Astrocyte (in vitro differentiated cells and primary cell): ENCODE measurements at regions not wholly inside any gene's neighbourhood (a gene's known extent, or its start where the extent isn't known, plus 50 kb on each side); places are given as distances from the start of the nearest gene placed in this dataset.
A peak's percentile ranks its signal among the peaks of the same experiment; 100 is the strongest.
"Not testable (repeated sequence)": the region's sequence is repeated elsewhere in the genome, so short reads cannot be mapped to it uniquely, and the experiment has no call there.

ENCODE experiments used
- DNase-seq: peaks from one replicate; pipeline ENCODE4 v3.0.0-alpha.2; 2010; ENCODE audit warnings: low read depth
- FAIRE-seq: peaks from 2 replicates; lab custom pipeline; 2011; peaks lifted over from hg19 to GRCh38; lab: Jason Lieb, UNC
- H2AFZ ChIP-seq: 2 replicates; pipeline ENCODE4 v1.6.0; 2012; ENCODE audit warnings: low read depth, low read length, inconsistent platforms
- H3K27ac ChIP-seq: 2 replicates; pipeline ENCODE4 v1.5.1; 2011; ENCODE audit warnings: low read depth, low read length, inconsistent platforms
- H3K27me3 ChIP-seq: 2 replicates; pipeline ENCODE4 v1.6.0; 2011; ENCODE audit warnings: low read length, inconsistent platforms; ENCODE audit not compliant: insufficient read depth
- H3K36me3 ChIP-seq: 2 replicates; pipeline ENCODE4 v1.5.1; 2011; ENCODE audit warnings: low read length, inconsistent platforms; ENCODE audit not compliant: insufficient read depth
- H3K4me1 ChIP-seq: 2 replicates; pipeline ENCODE4 v1.5.1; 2011; ENCODE audit warnings: low read length, inconsistent platforms; ENCODE audit not compliant: insufficient read depth
- H3K4me2 ChIP-seq: 2 replicates; pipeline ENCODE4 v1.6.0; 2012; ENCODE audit warnings: low read length, inconsistent platforms
- H3K4me3 ChIP-seq: 2 replicates; pipeline ENCODE4 v1.5.1; 2011; ENCODE audit warnings: low read depth, mild to moderate bottlenecking, low read length, inconsistent platforms; ENCODE audit not compliant: insufficient read depth
- H3K79me2 ChIP-seq: 2 replicates; pipeline ENCODE4 v1.6.0; 2012; ENCODE audit warnings: mild to moderate bottlenecking, low read length, inconsistent platforms; ENCODE audit not compliant: insufficient read depth
- H3K9ac ChIP-seq: 2 replicates; pipeline ENCODE4 v1.6.0; 2012; ENCODE audit warnings: mild to moderate bottlenecking, low read length, inconsistent platforms
- H3K9me3 ChIP-seq: 2 replicates; pipeline ENCODE4 v1.5.1; 2012; ENCODE audit warnings: low read depth, mild to moderate bottlenecking, low read length, inconsistent platforms; ENCODE audit not compliant: insufficient read depth
- H4K20me1 ChIP-seq: 2 replicates; pipeline ENCODE4 v1.6.0; 2012; ENCODE audit warnings: low read length, inconsistent platforms; ENCODE audit not compliant: insufficient read depth
- H3K27ac Mint-ChIP-seq: one replicate; pipeline ENCODE4 v1.8.0; 2021; ENCODE audit warnings: mild to moderate bottlenecking, mixed read lengths; ENCODE audit not compliant: unreplicated experiment
- H3K27me3 Mint-ChIP-seq: one replicate; pipeline ENCODE4 v1.8.0; 2021; ENCODE audit warnings: low read depth, mixed read lengths; ENCODE audit not compliant: unreplicated experiment
- H3K36me3 Mint-ChIP-seq: one replicate; pipeline ENCODE4 v1.8.0; 2021; ENCODE audit warnings: low read depth, mixed read lengths; ENCODE audit not compliant: unreplicated experiment
- H3K4me1 Mint-ChIP-seq: one replicate; pipeline ENCODE4 v1.8.0; 2021; ENCODE audit warnings: low read depth, mixed read lengths; ENCODE audit not compliant: unreplicated experiment
- H3K4me3 Mint-ChIP-seq: one replicate; pipeline ENCODE4 v1.8.0; 2021; ENCODE audit warnings: mild to moderate bottlenecking, moderate library complexity, mixed read lengths; ENCODE audit not compliant: unreplicated experiment
- H3K9me3 Mint-ChIP-seq: one replicate; pipeline ENCODE4 v1.8.0; 2021; ENCODE audit warnings: mild to moderate bottlenecking, mixed read lengths; ENCODE audit not compliant: unreplicated experiment
- EZH2 ChIP-seq: IDR thresholded peaks from 2 replicates; pipeline ENCODE4 v1.6.1; 2012; ENCODE audit warnings: mild to moderate bottlenecking, low read length, inconsistent platforms; ENCODE audit not compliant: insufficient read depth
- TF ChIP-seq, protein P1 (sequence below): IDR thresholded peaks from 2 replicates; pipeline ENCODE4 v1.5.1; 2011; ENCODE audit warnings: low read depth, mild to moderate bottlenecking, inconsistent platforms, low read length, moderate library complexity; ENCODE audit not compliant: insufficient read depth

- Mint-ChIP-seq H3K4me3 (no peak overlapping the region), H3K4me1 (peaks cover 38% of the 10 kb centered on the region), H3K36me3 (no peaks in the 10 kb centered on the region), H3K27me3 (no peaks in the 10 kb centered on the region), H3K9me3 (no peaks in the 10 kb centered on the region), H3K27ac (peak overlapping the region; percentile 16)
- Histone ChIP-seq H4K20me1 (no peaks in the 10 kb centered on the region), H3K27ac (no peak overlapping the region), H3K9ac (no peak overlapping the region), H3K4me1 (peaks cover 32% of the 10 kb centered on the region), H3K79me2 (no peaks in the 10 kb centered on the region), H2AFZ (no peak overlapping the region), H3K4me2 (no peak overlapping the region), H3K36me3 (no peaks in the 10 kb centered on the region), H3K27me3 (no peaks in the 10 kb centered on the region), H3K4me3 (no peak overlapping the region), H3K9me3 (no peaks in the 10 kb centered on the region)
- FAIRE-seq: no peak
- no peak for DNase-seq
- TF ChIP-seq, protein P1, sequence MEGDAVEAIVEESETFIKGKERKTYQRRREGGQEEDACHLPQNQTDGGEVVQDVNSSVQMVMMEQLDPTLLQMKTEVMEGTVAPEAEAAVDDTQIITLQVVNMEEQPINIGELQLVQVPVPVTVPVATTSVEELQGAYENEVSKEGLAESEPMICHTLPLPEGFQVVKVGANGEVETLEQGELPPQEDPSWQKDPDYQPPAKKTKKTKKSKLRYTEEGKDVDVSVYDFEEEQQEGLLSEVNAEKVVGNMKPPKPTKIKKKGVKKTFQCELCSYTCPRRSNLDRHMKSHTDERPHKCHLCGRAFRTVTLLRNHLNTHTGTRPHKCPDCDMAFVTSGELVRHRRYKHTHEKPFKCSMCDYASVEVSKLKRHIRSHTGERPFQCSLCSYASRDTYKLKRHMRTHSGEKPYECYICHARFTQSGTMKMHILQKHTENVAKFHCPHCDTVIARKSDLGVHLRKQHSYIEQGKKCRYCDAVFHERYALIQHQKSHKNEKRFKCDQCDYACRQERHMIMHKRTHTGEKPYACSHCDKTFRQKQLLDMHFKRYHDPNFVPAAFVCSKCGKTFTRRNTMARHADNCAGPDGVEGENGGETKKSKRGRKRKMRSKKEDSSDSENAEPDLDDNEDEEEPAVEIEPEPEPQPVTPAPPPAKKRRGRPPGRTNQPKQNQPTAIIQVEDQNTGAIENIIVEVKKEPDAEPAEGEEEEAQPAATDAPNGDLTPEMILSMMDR: no peak
- no peak for TF ChIP-seq EZH2
Observed at GRCh38 chr2:188789951-188790350, 184.2 kb upstream of the COL3A1 start.

DNA sequence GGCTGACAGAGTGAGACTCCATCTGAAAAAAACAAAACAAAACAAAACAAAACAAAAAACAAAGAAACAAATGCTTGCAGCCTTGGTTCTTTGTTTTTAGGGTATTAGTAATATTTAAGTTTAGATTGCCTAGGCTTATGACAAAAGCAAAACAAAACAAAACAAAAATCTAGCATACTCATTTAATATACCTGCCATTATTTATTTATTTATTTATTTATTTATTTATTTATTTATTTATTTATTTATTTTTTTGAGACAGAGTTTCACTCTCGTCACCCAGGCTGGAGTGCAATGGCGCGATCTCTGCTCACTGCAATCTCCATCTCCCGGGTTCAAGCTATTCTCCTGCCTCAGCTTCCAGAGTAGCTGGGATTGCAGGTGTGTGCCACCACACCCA is 179.7 kb upstream of the COL3A1 start:
- not testable (repeated sequence) for H3K4me1 Mint-ChIP-seq, H4K20me1 ChIP-seq, H3K4me3 ChIP-seq, H3K9me3 Mint-ChIP-seq, H3K36me3 ChIP-seq, H3K27ac ChIP-seq, H3K79me2 ChIP-seq, H3K27me3 ChIP-seq, H3K9ac ChIP-seq, H3K4me3 Mint-ChIP-seq, H3K27me3 Mint-ChIP-seq, DNase-seq, H3K36me3 Mint-ChIP-seq, FAIRE-seq, H3K9me3 ChIP-seq, H2AFZ ChIP-seq, H3K4me1 ChIP-seq, H3K4me2 ChIP-seq, H3K27ac Mint-ChIP-seq

- H2AFZ ChIP-seq: no peak overlapping the region
- no peaks in the 10 kb centered on the region for H3K4me1 Mint-ChIP-seq
Observed at GRCh38 chr2:188795762-188796161, 178.4 kb upstream of the COL3A1 start.

More at GRCh38 chr2:188795762-188796161, 178.4 kb upstream of the COL3A1 start:
- Mint-ChIP-seq H3K4me3 (no peak overlapping the region), H3K36me3 (no peaks in the 10 kb centered on the region), H3K27me3 (no peaks in the 10 kb centered on the region), H3K9me3 (peaks cover 3% of the 10 kb centered on the region), H3K27ac (no peak overlapping the region)
- no peaks in the 10 kb centered on the region for H4K20me1 ChIP-seq
- no peaks in the 10 kb centered on the region for H3K27me3 ChIP-seq
- H3K27ac ChIP-seq: no peak overlapping the region
- H3K4me2 ChIP-seq: no peak overlapping the region
- no peaks in the 10 kb centered on the region for H3K4me1 ChIP-seq
- H3K4me3 ChIP-seq: no peak overlapping the region
- H3K9ac ChIP-seq: no peak overlapping the region
- DNase-seq (no peak), FAIRE-seq (no peak)
- TF ChIP-seq EZH2: no peak
- TF ChIP-seq, protein P1: no peak
- H3K9me3 ChIP-seq: no peaks in the 10 kb centered on the region
- no peaks in the 10 kb centered on the region for H3K79me2 ChIP-seq
- H3K36me3 ChIP-seq: no peaks in the 10 kb centered on the region
